Uterus (tissue), 2 donors: ENCODE measurements at regions not wholly inside any gene's neighbourhood (a gene's known extent, or its start where the extent isn't known, plus 50 kb on each side); places are given as distances from the start of the nearest gene placed in this dataset.

Experiments used
- CTCF ChIP-seq, 4 experiments: fragments of 200-600 bp in 2 of 4; fragments of 450-650 bp in 2 of 4; sonication (generic) in 2 of 4; IDR thresholded peaks; one replicate each; pipeline ENCODE4 v1.5.1; 2016 to 2019; ENCODE audit warnings: antibody characterized with exemption in 4 of 4, mild to moderate bottlenecking in 2 of 4, moderate library complexity in 1 of 4
- POLR2A ChIP-seq, 2 donors: fragments of 450-650 bp; IDR thresholded peaks; one replicate each; pipeline ENCODE4 v1.6.1; 2016; ENCODE audit warnings: antibody characterized with exemption in 2 of 2, mild to moderate bottlenecking in 1 of 2, moderate library complexity in 1 of 2

- no peak for TF ChIP-seq CTCF (IDR thresholded peaks at IDR 0.05)
- TF ChIP-seq POLR2A (IDR thresholded peaks at IDR 0.05), result no peak
Observed at GRCh38 chr2:239826786-239827522, 198.2 kb downstream of the NDUFA10 start.
